ENCODE measurements at regions not wholly inside any gene's neighbourhood (a gene's known extent, or its start where the extent isn't known, plus 50 kb on each side); places are given as distances from the start of the nearest gene placed in this dataset.

- Histone ChIP-seq H3K27ac (ENCODE audit: low read depth in 1 of 2, low read length in 2 of 2) (no peak overlapping the region), H3K4me3 (ENCODE audit: low read length) (no peak overlapping the region), H3K36me3 (ENCODE audit: insufficient read depth, low read length) (no peaks in the 10 kb centered on the region), H3K9me3 (ENCODE audit: control insufficient read depth in 1 of 2, insufficient read depth in 1 of 2, low read length in 2 of 2) (peaks cover 0 to 4% of the 10 kb centered on the region in 2 experiments), H3K4me1 (ENCODE audit: insufficient read depth, low read length) (no peaks in the 10 kb centered on the region), H3K27me3 (ENCODE audit: control insufficient read depth in 1 of 2, insufficient read depth in 2 of 2, low read length in 2 of 2) (no peaks in the 10 kb centered on the region)
- peaks cover 3% of the 10 kb centered on the region for H3K9me3 Mint-ChIP-seq
- TF ChIP-seq CTCF (IDR thresholded peaks at IDR 0.05) = no peak
- H3K4me3 Mint-ChIP-seq = no peak overlapping the region
- no peaks in the 10 kb centered on the region for H3K4me1 Mint-ChIP-seq (ENCODE audit: low read depth)
- no peak overlapping the region for H3K27ac Mint-ChIP-seq
- ATAC-seq (ENCODE audit: poor library complexity) = no peak
- no peaks in the 10 kb centered on the region for H3K27me3 Mint-ChIP-seq
- no peak for DNase-seq
- ChIA-PET POLR2A (no interaction called here), CTCF (no interaction called here)
- intact Hi-C loops (cut with DNase I, micrococcal nuclease) = no loop called here
- no peaks in the 10 kb centered on the region for H3K36me3 Mint-ChIP-seq (ENCODE audit: low read depth)
Measured at GRCh38 chr4:75249739-75250138, 264.5 kb downstream of the RCHY1 start.

- Mint-ChIP-seq H3K9me3 (peaks cover 3% of the 10 kb centered on the region), H3K4me1 (ENCODE audit: low read depth) (no peaks in the 10 kb centered on the region), H3K27ac (no peak overlapping the region), H3K36me3 (ENCODE audit: low read depth) (no peaks in the 10 kb centered on the region), H3K4me3 (no peak overlapping the region), H3K27me3 (no peaks in the 10 kb centered on the region)
- no peak for DNase-seq
- no peaks in the 10 kb centered on the region for H3K27me3 ChIP-seq (ENCODE audit: control insufficient read depth in 1 of 2, insufficient read depth in 2 of 2, low read length in 2 of 2)
- no peaks in the 10 kb centered on the region for H3K36me3 ChIP-seq (ENCODE audit: insufficient read depth, low read length)
- no peak for TF ChIP-seq CTCF (IDR thresholded peaks at IDR 0.05)
- intact Hi-C loops (cut with DNase I, micrococcal nuclease) = no loop called here
- H3K4me1 ChIP-seq (ENCODE audit: insufficient read depth, low read length) = no peaks in the 10 kb centered on the region
- CTCF ChIA-PET = no interaction called here
- no peak for ATAC-seq (ENCODE audit: poor library complexity)
- no peaks in the 10 kb centered on the region for H3K9me3 ChIP-seq (ENCODE audit: control insufficient read depth in 1 of 2, insufficient read depth in 1 of 2, low read length in 2 of 2)
- H3K4me3 ChIP-seq (ENCODE audit: low read length) = no peak overlapping the region
- no peak overlapping the region for H3K27ac ChIP-seq (ENCODE audit: low read depth in 1 of 2, low read length in 2 of 2)
- POLR2A ChIA-PET = no interaction called here
Measured at GRCh38 chr4:75248770-75249407, 265.3 kb downstream of the RCHY1 start.

GRCh38 chr4:75244325-75244724 lies 269.9 kb downstream of the RCHY1 start:
- ChIA-PET CTCF (no interaction called here), POLR2A (no interaction called here)
- Mint-ChIP-seq H3K27ac (no peak overlapping the region), H3K36me3 (ENCODE audit: low read depth) (no peaks in the 10 kb centered on the region), H3K4me1 (ENCODE audit: low read depth) (no peaks in the 10 kb centered on the region), H3K4me3 (no peak overlapping the region), H3K9me3 (peaks cover 1% of the 10 kb centered on the region), H3K27me3 (no peaks in the 10 kb centered on the region)
- no peaks in the 10 kb centered on the region for H3K9me3 ChIP-seq (ENCODE audit: control insufficient read depth in 1 of 2, insufficient read depth in 1 of 2, low read length in 2 of 2)
- intact Hi-C loops (cut with DNase I, micrococcal nuclease) = no loop called here
- DNase-seq (no peak), ATAC-seq (ENCODE audit: poor library complexity) (no peak)
- H3K27me3 ChIP-seq (ENCODE audit: control insufficient read depth in 1 of 2, insufficient read depth in 2 of 2, low read length in 2 of 2) = no peaks in the 10 kb centered on the region
- H3K4me1 ChIP-seq (ENCODE audit: insufficient read depth, low read length) = no peaks in the 10 kb centered on the region
- no peak overlapping the region for H3K4me3 ChIP-seq (ENCODE audit: low read length)
- no peaks in the 10 kb centered on the region for H3K36me3 ChIP-seq (ENCODE audit: insufficient read depth, low read length)
- H3K27ac ChIP-seq (ENCODE audit: low read depth in 1 of 2, low read length in 2 of 2) = no peak overlapping the region
- TF ChIP-seq CTCF (IDR thresholded peaks at IDR 0.05) = no peak
